Activated T-cell treated with anti-CD3 and anti-CD28 coated beads, Interleukin-2, amount 50 U/mL, for 48 hours (primary cell): ENCODE measurements at regions not wholly inside any gene's neighbourhood (a gene's known extent, or its start where the extent isn't known, plus 50 kb on each side); places are given as distances from the start of the nearest gene placed in this dataset.

Experiments
- DNase-seq, 2 experiments: peaks; one replicate each; pipeline ENCODE4 v3.0.0-alpha.2; 2020

GRCh38 chr4:112896609-112897190 is 152.8 kb upstream of the ANK2 start:
- DNase-seq = no peak

DNA sequence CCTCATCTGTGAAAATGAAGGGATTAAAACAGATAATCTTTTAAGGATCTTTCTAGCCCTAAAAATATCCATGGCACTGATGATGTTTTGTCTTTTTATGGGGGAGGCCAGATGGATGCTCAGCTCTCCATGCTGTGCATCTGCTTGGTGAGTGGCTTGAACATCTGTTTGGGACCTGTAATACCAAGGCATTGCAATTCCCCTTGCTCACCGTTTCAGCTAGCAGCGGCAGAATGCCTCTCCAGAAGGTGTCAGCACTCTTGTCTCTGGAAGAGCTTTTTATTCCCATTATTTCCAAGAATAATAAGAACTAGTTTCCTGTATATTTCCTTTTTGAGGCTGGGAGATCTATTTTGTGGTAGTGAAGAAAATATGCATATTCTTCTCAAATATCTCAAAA is 151.9 kb upstream of the ANK2 start:
- no peak for DNase-seq

GRCh38 chr4:112898357-112899141 is 150.9 kb upstream of the ANK2 start:
- DNase-seq = no peak

- DNase-seq = no peak
Observed at GRCh38 chr4:112900416-112900815, 149.0 kb upstream of the ANK2 start.

- DNase-seq = no peak
Observed at GRCh38 chr4:112901962-112902411, 147.5 kb upstream of the ANK2 start.

DNA sequence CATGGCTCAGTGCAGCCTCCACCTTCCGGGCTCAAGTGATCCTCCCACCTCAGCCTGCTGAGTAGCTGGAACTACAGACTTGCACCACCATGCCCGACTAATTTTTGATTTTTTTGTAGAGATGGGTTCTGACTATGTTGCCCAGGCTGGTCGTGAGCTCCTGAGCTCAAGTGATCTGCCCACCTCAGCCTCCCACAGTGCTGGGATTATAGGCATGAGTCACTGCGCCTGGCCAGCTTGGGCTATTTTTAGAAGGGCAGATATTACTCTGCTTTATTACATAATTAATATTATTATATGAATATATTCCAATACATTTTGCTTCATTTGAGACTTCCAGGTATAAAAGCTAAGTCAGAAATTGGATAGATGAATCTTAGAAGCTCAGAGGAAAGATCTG is 143.7 kb upstream of the ANK2 start:
- DNase-seq = no peak

DNA sequence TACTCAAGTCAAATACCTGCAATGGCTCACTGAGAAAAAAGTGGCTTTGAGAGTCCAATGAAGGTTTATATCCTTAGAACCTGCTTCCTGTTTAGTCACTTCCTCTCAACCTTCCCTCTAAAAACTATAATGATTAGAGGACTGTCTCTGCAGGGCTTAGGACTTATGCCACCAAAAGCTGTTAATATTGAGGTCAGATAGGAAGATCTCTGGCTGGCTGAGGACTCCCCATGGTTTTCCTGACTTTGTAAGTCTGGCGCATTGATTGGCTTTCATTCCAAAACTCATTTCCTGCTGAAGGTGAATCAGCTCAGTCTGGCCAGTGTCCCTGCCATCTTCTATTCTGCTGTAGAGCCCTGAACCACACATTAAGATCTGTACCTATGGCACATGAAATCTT is 140.9 kb upstream of the ANK2 start:
- no peak for DNase-seq

- no peak for DNase-seq
Observed at GRCh38 chr4:112910109-112910736, 139.2 kb upstream of the ANK2 start.

GRCh38 chr4:112916868-112917267 is 132.6 kb upstream of the ANK2 start:
- no peak for DNase-seq

DNA sequence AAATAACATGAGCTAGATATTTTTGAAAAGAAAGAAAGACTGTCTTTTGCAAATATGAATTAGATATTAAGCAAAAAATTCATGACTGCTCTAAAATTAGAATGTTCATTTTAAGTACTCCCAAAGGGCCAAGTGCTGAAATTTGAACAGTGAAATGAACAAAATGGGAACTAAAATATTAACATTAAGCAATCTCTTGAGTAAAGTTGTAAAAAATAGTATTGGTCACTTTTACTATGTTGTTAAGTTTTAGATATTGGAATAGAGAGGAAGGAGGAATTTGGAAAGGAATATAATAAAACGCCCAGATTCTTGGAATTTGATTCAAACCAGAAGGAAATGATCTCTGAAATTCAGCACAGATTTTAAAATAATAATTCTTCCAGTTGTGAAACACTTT is 125.9 kb upstream of the ANK2 start:
- no peak for DNase-seq

DNA sequence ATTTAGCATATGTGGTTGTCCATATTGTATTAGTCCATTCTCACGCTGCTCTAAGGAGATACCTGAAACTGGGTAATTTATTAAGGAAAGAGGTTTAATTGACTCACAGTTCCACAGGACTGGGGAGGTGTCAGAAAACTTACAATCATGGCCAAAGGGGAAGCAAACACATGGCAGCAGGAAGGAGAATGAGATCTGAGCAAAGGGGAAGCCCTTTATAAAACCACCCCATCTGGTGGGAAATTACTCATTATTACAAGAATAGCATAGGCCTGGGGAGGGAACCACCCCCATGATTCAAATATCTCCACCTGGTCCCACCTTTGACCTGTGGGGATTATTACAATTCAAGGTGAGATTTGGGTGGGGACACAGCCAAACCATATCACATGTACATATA is 122.6 kb upstream of the ANK2 start:
- DNase-seq = no peak

- DNase-seq = no peak
Observed at GRCh38 chr4:112927544-112927943, 121.9 kb upstream of the ANK2 start.

- DNase-seq = no peak
Observed at GRCh38 chr4:112931001-112931400, 118.5 kb upstream of the ANK2 start.

- DNase-seq = no peak
Observed at GRCh38 chr4:112933790-112934189, 115.7 kb upstream of the ANK2 start.

GRCh38 chr4:112938461-112939058 is 110.9 kb upstream of the ANK2 start:
- no peak for DNase-seq

DNA sequence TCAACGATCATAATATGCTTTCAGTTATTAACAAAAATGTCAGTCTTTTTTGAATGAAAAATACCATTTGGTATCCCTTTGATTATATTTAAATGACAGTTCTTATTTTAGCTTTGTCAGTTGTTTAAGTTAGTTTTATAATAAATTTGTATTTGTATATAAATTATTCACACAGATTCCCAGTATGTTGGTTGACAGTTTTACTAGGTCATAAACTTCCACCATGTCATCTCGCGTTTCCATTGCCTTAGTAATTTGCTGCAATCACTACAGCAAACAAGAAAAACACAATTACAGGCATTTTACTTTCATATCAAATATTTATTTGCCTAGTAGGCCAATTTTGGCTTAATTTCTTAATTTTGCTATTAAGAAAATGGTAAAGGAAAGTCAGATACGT is 109.6 kb upstream of the ANK2 start:
- no peak for DNase-seq

- DNase-seq = no peak
Observed at GRCh38 chr4:112940336-112940735, 109.1 kb upstream of the ANK2 start.

DNA sequence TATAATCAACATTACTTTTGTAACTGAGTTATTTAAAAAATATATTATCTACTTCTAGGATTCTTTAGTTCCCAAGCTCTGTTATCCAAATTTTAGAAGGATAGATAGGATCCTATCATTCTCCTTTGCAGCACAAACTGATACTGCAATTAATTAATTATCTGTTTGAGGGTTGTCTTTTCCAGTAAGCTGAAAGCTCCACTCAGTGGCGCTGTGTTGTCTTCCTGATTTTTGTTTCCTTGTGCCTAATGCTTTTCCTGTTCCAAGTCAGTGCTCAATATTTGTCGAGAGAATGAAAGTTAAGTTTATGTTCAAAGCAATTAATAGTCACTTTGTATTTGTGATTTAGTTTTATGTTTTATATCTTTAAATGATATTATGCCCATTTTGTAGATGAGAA is 107.4 kb upstream of the ANK2 start:
- no peak for DNase-seq

GRCh38 chr4:112942997-112943396 is 106.5 kb upstream of the ANK2 start:
- DNase-seq = no peak

DNA sequence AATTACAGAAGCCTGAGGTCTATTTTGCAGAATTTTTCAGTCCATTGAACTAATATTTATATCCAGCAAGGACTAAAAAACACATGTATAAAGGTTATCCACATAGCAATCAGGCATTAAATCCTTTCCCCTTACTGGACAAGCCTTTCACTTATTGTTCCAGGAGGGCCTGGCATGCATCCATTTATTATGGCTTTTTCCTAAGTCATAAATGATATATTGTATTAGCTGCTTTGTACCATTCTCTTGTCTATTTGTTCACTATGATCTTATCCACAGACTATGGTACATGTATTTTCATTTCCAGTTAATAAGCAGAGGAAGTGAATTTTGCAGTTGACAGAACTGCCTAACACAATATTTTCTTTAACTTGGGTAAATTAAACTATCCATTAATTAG is 105.4 kb upstream of the ANK2 start:
- DNase-seq = no peak

- DNase-seq = no peak
Observed at GRCh38 chr4:112946127-112946526, 103.3 kb upstream of the ANK2 start.

GRCh38 chr4:112947616-112948015 is 101.8 kb upstream of the ANK2 start:
- no peak for DNase-seq

- DNase-seq = no peak
Observed at GRCh38 chr4:112951362-112952312, 97.8 kb upstream of the ANK2 start.
